ENCODE measurements at regions not wholly inside any gene's neighbourhood (a gene's known extent, or its start where the extent isn't known, plus 50 kb on each side); places are given as distances from the start of the nearest gene placed in this dataset.

- ATAC-seq: no peak
- Mint-ChIP-seq H3K36me3 (peaks cover 0 to 7% (median 6%) of the 10 kb centered on the region in 3 donors), H3K4me3 (peak overlapping the region in 1 of 10 donors; percentile 1), H3K9me3 (peaks cover 4 to 15% (median 9%) of the 10 kb centered on the region in 9 donors), H3K27ac (peak overlapping the region in 2 of 10 donors; percentile 18 to 90), H3K27me3 (peaks cover 5 to 11% (median 7%) of the 10 kb centered on the region in 5 donors), H3K4me1 (peaks cover 9 to 15% (median 12%) of the 10 kb centered on the region in 4 donors)
- DNase-seq: no peak
- POLR2A ChIA-PET: no interaction called here
These were observed 58.6 kb downstream of the PHETA1 start for GRCh38 chr12:111310076-111310870.

- H3K36me3 Mint-ChIP-seq: peaks cover 0 to 13% (median 12%) of the 10 kb centered on the region in 3 donors
- H3K9me3 Mint-ChIP-seq: peaks cover 6 to 22% (median 14%) of the 10 kb centered on the region in 9 donors
- H3K27ac Mint-ChIP-seq: peak overlapping the region in 9 of 10 donors; percentile 18 to 90 (median 65)
- H3K4me3 Mint-ChIP-seq: peak overlapping the region in 4 of 10 donors; percentile 1 to 64 (median 34)
- POLR2A ChIA-PET: no interaction called here
- DNase-seq (no peak), ATAC-seq (no peak)
- peaks cover 5 to 8% (median 7%) of the 10 kb centered on the region in 5 donors for H3K27me3 Mint-ChIP-seq
- H3K4me1 Mint-ChIP-seq: peaks cover 9 to 15% (median 12%) of the 10 kb centered on the region in 4 donors
These were observed 59.3 kb downstream of the PHETA1 start for GRCh38 chr12:111309584-111309983.

- Mint-ChIP-seq H3K27me3 (peaks cover 0 to 5% (median under 1%) of the 10 kb centered on the region in 5 donors), H3K4me3 (no peak overlapping the region), H3K27ac (no peak overlapping the region), H3K9me3 (peaks cover 6 to 32% (median 18%) of the 10 kb centered on the region in 9 donors), H3K36me3 (peaks cover 0 to 16% (median 12%) of the 10 kb centered on the region in 3 donors), H3K4me1 (peaks cover 4 to 9% (median 7%) of the 10 kb centered on the region in 4 donors)
- ATAC-seq (no peak), DNase-seq (no peak)
- POLR2A ChIA-PET: no interaction called here
These were observed 60.4 kb downstream of the PHETA1 start for GRCh38 chr12:111308473-111308872.

GRCh38 chr12:111304642-111305071, 64.2 kb downstream of the PHETA1 start:
- H3K36me3 Mint-ChIP-seq: peaks cover 0 to 18% (median 12%) of the 10 kb centered on the region in 3 donors
- DNase-seq: peak in 5 of 10 donors; percentile 9 to 35 (median 20)
- POLR2A ChIA-PET: interaction anchor here (0.7 kb wide), 1 partner anchor 17 kb away, joined by 3 read pairs; no protein-coding TSS in a partner anchor
- no peak for ATAC-seq
- peaks cover 2 to 5% (median 4%) of the 10 kb centered on the region in 4 donors for H3K4me1 Mint-ChIP-seq
- H3K27me3 Mint-ChIP-seq: peaks cover 0 to 5% (median 0%) of the 10 kb centered on the region in 5 donors
- H3K9me3 Mint-ChIP-seq: peaks cover 6 to 44% (median 18%) of the 10 kb centered on the region in 9 donors
- no peak overlapping the region for H3K27ac Mint-ChIP-seq
- H3K4me3 Mint-ChIP-seq: no peak overlapping the region

GRCh38 chr12:111303531-111303930, 65.4 kb downstream of the PHETA1 start:
- Mint-ChIP-seq H3K27me3 (peaks cover 0 to 5% (median 0%) of the 10 kb centered on the region in 5 donors), H3K27ac (no peak overlapping the region), H3K4me3 (no peak overlapping the region), H3K9me3 (peaks cover 6 to 44% (median 18%) of the 10 kb centered on the region in 9 donors), H3K36me3 (peaks cover 0 to 18% (median 12%) of the 10 kb centered on the region in 3 donors), H3K4me1 (no peaks in the 10 kb centered on the region)
- ATAC-seq (no peak), DNase-seq (no peak)
- POLR2A ChIA-PET: interaction anchor here (0.6 kb wide), 1 partner anchor 170 kb away, joined by 5 read pairs; no protein-coding TSS in a partner anchor

- POLR2A ChIA-PET: no interaction called here
- H3K4me3 Mint-ChIP-seq: no peak overlapping the region
- peaks cover 0 to 19% (median 0%) of the 10 kb centered on the region in 9 donors for H3K9me3 Mint-ChIP-seq
- ATAC-seq: peak in 1 of 2 donors; percentile 54
- DNase-seq: peak in 9 of 10 donors; percentile 18 to 62 (median 42)
- no peak overlapping the region for H3K27ac Mint-ChIP-seq
- H3K4me1 Mint-ChIP-seq: no peaks in the 10 kb centered on the region
- peaks cover 0 to 2% (median 0%) of the 10 kb centered on the region in 3 donors for H3K36me3 Mint-ChIP-seq
- peaks cover 0 to 2% (median 0%) of the 10 kb centered on the region in 5 donors for H3K27me3 Mint-ChIP-seq
These were observed 70.1 kb downstream of the PHETA1 start for GRCh38 chr12:111298582-111299436.

- POLR2A ChIA-PET: no interaction called here
- no peak for DNase-seq
- no peak overlapping the region for H3K4me3 Mint-ChIP-seq
- peaks cover 0 to 9% (median 0%) of the 10 kb centered on the region in 9 donors for H3K9me3 Mint-ChIP-seq
- H3K36me3 Mint-ChIP-seq: peaks cover 0 to 2% (median 0%) of the 10 kb centered on the region in 3 donors
- H3K27me3 Mint-ChIP-seq: peaks cover 0 to 2% (median 0%) of the 10 kb centered on the region in 5 donors
- no peak overlapping the region for H3K27ac Mint-ChIP-seq
- ATAC-seq: no peak
- no peaks in the 10 kb centered on the region for H3K4me1 Mint-ChIP-seq
These were observed 71.0 kb downstream of the PHETA1 start for GRCh38 chr12:111297703-111298426.

GRCh38 chr12:111296906-111297463, 71.9 kb downstream of the PHETA1 start:
- H3K36me3 Mint-ChIP-seq: no peaks in the 10 kb centered on the region
- no peak for ATAC-seq

GRCh38 chr12:111295176-111295575, 73.7 kb downstream of the PHETA1 start:
- Mint-ChIP-seq H3K9me3 (no peaks in the 10 kb centered on the region), H3K27ac (no peak overlapping the region), H3K27me3 (peaks cover 0 to 2% (median 0%) of the 10 kb centered on the region in 5 donors), H3K4me3 (no peak overlapping the region), H3K36me3 (peaks cover 0 to 4% (median 0%) of the 10 kb centered on the region in 3 donors), H3K4me1 (no peaks in the 10 kb centered on the region)
- POLR2A ChIA-PET: no interaction called here
- ATAC-seq (no peak), DNase-seq (no peak)

More at GRCh38 chr12:111296906-111297463, 71.9 kb downstream of the PHETA1 start:
- Mint-ChIP-seq H3K27ac (no peak overlapping the region), H3K4me3 (no peak overlapping the region), H3K4me1 (no peaks in the 10 kb centered on the region), H3K27me3 (peaks cover 0 to 2% (median 0%) of the 10 kb centered on the region in 5 donors), H3K9me3 (peaks cover 0 to under 1% (median 0%) of the 10 kb centered on the region in 9 donors)
- POLR2A ChIA-PET: no interaction called here
- DNase-seq: no peak

GRCh38 chr12:111293266-111294009, 75.5 kb downstream of the PHETA1 start:
- peaks cover 0 to 2% (median 0%) of the 10 kb centered on the region in 5 donors for H3K27me3 Mint-ChIP-seq
- no peak overlapping the region for H3K4me3 Mint-ChIP-seq
- H3K36me3 Mint-ChIP-seq: peaks cover 0 to 4% (median 0%) of the 10 kb centered on the region in 3 donors
- POLR2A ChIA-PET: no interaction called here
- DNase-seq (no peak), ATAC-seq (no peak)
- H3K9me3 Mint-ChIP-seq: no peaks in the 10 kb centered on the region
- no peaks in the 10 kb centered on the region for H3K4me1 Mint-ChIP-seq
- no peak overlapping the region for H3K27ac Mint-ChIP-seq

GRCh38 chr12:111291357-111291756, 77.5 kb downstream of the PHETA1 start:
- Mint-ChIP-seq H3K36me3 (peaks cover 0 to 4% (median 0%) of the 10 kb centered on the region in 3 donors), H3K27me3 (no peaks in the 10 kb centered on the region), H3K27ac (peak overlapping the region in 1 of 10 donors; percentile 46), H3K4me3 (no peak overlapping the region), H3K4me1 (no peaks in the 10 kb centered on the region), H3K9me3 (no peaks in the 10 kb centered on the region)
- no peak for ATAC-seq
- peak in 1 of 10 donors; percentile 31 for DNase-seq
- POLR2A ChIA-PET: no interaction called here

All from naive thymus-derived CD8-positive, alpha-beta T cell (primary cell).